ENCODE measurements at regions not wholly inside any gene's neighbourhood (a gene's known extent, or its start where the extent isn't known, plus 50 kb on each side); places are given as distances from the start of the nearest gene placed in this dataset.

GRCh38 chr14:49485290-49485689, 100.9 kb downstream of the RPS29 start:
- H3K36me3 Mint-ChIP-seq = no peaks in the 10 kb centered on the region
- ATAC-seq (replicated peaks) = no peak
- peaks cover 0 to 3% of the 10 kb centered on the region in 2 donors for H3K27me3 Mint-ChIP-seq
- no peak overlapping the region for H3K27ac Mint-ChIP-seq
- no peak overlapping the region for H3K4me3 Mint-ChIP-seq
- H3K4me1 Mint-ChIP-seq = peaks cover 4 to 11% of the 10 kb centered on the region in 2 donors
- H3K9me3 Mint-ChIP-seq = peaks cover 5 to 6% of the 10 kb centered on the region in 2 donors
- DNase-seq = no peak

GRCh38 chr14:49484180-49484579, 102.0 kb downstream of the RPS29 start:
- no peaks in the 10 kb centered on the region for H3K36me3 Mint-ChIP-seq
- H3K27ac Mint-ChIP-seq = no peak overlapping the region
- no peak for ATAC-seq (replicated peaks)
- peaks cover 0 to 3% of the 10 kb centered on the region in 2 donors for H3K27me3 Mint-ChIP-seq
- peaks cover 5 to 7% of the 10 kb centered on the region in 2 donors for H3K9me3 Mint-ChIP-seq
- peaks cover 4 to 11% of the 10 kb centered on the region in 2 donors for H3K4me1 Mint-ChIP-seq
- no peak overlapping the region for H3K4me3 Mint-ChIP-seq
- DNase-seq = no peak

GRCh38 chr14:49483268-49483667, 102.9 kb downstream of the RPS29 start:
- Mint-ChIP-seq H3K9me3 (peaks cover 5 to 7% of the 10 kb centered on the region in 2 donors), H3K27ac (no peak overlapping the region), H3K4me3 (peak overlapping the region in 1 of 2 donors; percentile 25), H3K36me3 (no peaks in the 10 kb centered on the region), H3K4me1 (peaks cover 4 to 11% of the 10 kb centered on the region in 2 donors), H3K27me3 (peaks cover 0 to 3% of the 10 kb centered on the region in 2 donors)
- DNase-seq = no peak
- ATAC-seq (replicated peaks) = peak; percentile 20 to 57

- Mint-ChIP-seq H3K36me3 (no peaks in the 10 kb centered on the region), H3K27me3 (peaks cover 0 to 3% of the 10 kb centered on the region in 2 donors), H3K4me3 (no peak overlapping the region), H3K4me1 (peaks cover 4 to 11% of the 10 kb centered on the region in 2 donors), H3K27ac (no peak overlapping the region), H3K9me3 (peaks cover 5 to 7% of the 10 kb centered on the region in 2 donors)
- ATAC-seq (replicated peaks) (no peak), DNase-seq (no peak)
Measured at GRCh38 chr14:49480979-49481498, 105.1 kb downstream of the RPS29 start.

GRCh38 chr14:49480053-49480760, 106.0 kb downstream of the RPS29 start:
- Mint-ChIP-seq H3K4me1 (peaks cover 4 to 11% of the 10 kb centered on the region in 2 donors), H3K27ac (no peak overlapping the region), H3K27me3 (peaks cover 0 to 3% of the 10 kb centered on the region in 2 donors), H3K36me3 (no peaks in the 10 kb centered on the region), H3K9me3 (peaks cover 5 to 7% of the 10 kb centered on the region in 2 donors), H3K4me3 (no peak overlapping the region)
- no peak for DNase-seq
- ATAC-seq (replicated peaks) = no peak

GRCh38 chr14:49479432-49479831, 106.7 kb downstream of the RPS29 start:
- DNase-seq (no peak), ATAC-seq (replicated peaks) (no peak)
- H3K27me3 Mint-ChIP-seq = no peaks in the 10 kb centered on the region
- H3K9me3 Mint-ChIP-seq = peaks cover 5 to 7% of the 10 kb centered on the region in 2 donors
- no peak overlapping the region for H3K4me3 Mint-ChIP-seq
- no peaks in the 10 kb centered on the region for H3K36me3 Mint-ChIP-seq
- no peak overlapping the region for H3K27ac Mint-ChIP-seq
- peaks cover 4 to 11% of the 10 kb centered on the region in 2 donors for H3K4me1 Mint-ChIP-seq

GRCh38 chr14:49478784-49479183, 107.4 kb downstream of the RPS29 start:
- peaks cover 4 to 11% of the 10 kb centered on the region in 2 donors for H3K4me1 Mint-ChIP-seq
- DNase-seq = no peak
- H3K27me3 Mint-ChIP-seq = no peaks in the 10 kb centered on the region
- H3K4me3 Mint-ChIP-seq = no peak overlapping the region
- H3K27ac Mint-ChIP-seq = no peak overlapping the region
- ATAC-seq (replicated peaks) = no peak
- peaks cover 5 to 7% of the 10 kb centered on the region in 2 donors for H3K9me3 Mint-ChIP-seq
- H3K36me3 Mint-ChIP-seq = no peaks in the 10 kb centered on the region

GRCh38 chr14:49467091-49467490, 119.1 kb downstream of the RPS29 start:
- Mint-ChIP-seq H3K27me3 (peaks cover 8 to 19% of the 10 kb centered on the region in 2 donors), H3K27ac (no peak overlapping the region), H3K4me1 (no peaks in the 10 kb centered on the region), H3K36me3 (no peaks in the 10 kb centered on the region), H3K4me3 (no peak overlapping the region), H3K9me3 (no peaks in the 10 kb centered on the region)
- DNase-seq (no peak), ATAC-seq (replicated peaks) (no peak)

- no peak overlapping the region for H3K4me3 Mint-ChIP-seq
- no peaks in the 10 kb centered on the region for H3K36me3 Mint-ChIP-seq
- no peaks in the 10 kb centered on the region for H3K4me1 Mint-ChIP-seq
- peaks cover 4 to 19% of the 10 kb centered on the region in 2 donors for H3K27me3 Mint-ChIP-seq
- DNase-seq (no peak), ATAC-seq (replicated peaks) (no peak)
- no peak overlapping the region for H3K27ac Mint-ChIP-seq
- H3K9me3 Mint-ChIP-seq = no peaks in the 10 kb centered on the region
Measured at GRCh38 chr14:49464885-49465284, 121.3 kb downstream of the RPS29 start.

- DNase-seq = no peak
- Mint-ChIP-seq H3K4me1 (no peaks in the 10 kb centered on the region), H3K9me3 (no peaks in the 10 kb centered on the region), H3K27ac (no peak overlapping the region), H3K4me3 (no peak overlapping the region), H3K36me3 (no peaks in the 10 kb centered on the region), H3K27me3 (peaks cover under 1 to 4% of the 10 kb centered on the region in 2 donors)
- ATAC-seq (replicated peaks) = no peak
Measured at GRCh38 chr14:49463146-49463545, 123.0 kb downstream of the RPS29 start.

GRCh38 chr14:49461529-49462401, 124.4 kb downstream of the RPS29 start:
- DNase-seq (peak; percentile 28), ATAC-seq (replicated peaks) (peak; percentile 94 to 99)
- no peaks in the 10 kb centered on the region for H3K9me3 Mint-ChIP-seq
- H3K36me3 Mint-ChIP-seq = no peaks in the 10 kb centered on the region
- H3K27me3 Mint-ChIP-seq = no peaks in the 10 kb centered on the region
- no peaks in the 10 kb centered on the region for H3K4me1 Mint-ChIP-seq
- no peak overlapping the region for H3K4me3 Mint-ChIP-seq
- H3K27ac Mint-ChIP-seq = no peak overlapping the region

- no peaks in the 10 kb centered on the region for H3K36me3 Mint-ChIP-seq
- H3K27ac Mint-ChIP-seq = no peak overlapping the region
- DNase-seq (no peak), ATAC-seq (replicated peaks) (no peak)
- H3K9me3 Mint-ChIP-seq = no peaks in the 10 kb centered on the region
- H3K4me3 Mint-ChIP-seq = no peak overlapping the region
- H3K27me3 Mint-ChIP-seq = no peaks in the 10 kb centered on the region
- no peaks in the 10 kb centered on the region for H3K4me1 Mint-ChIP-seq
Measured at GRCh38 chr14:49460662-49461061, 125.5 kb downstream of the RPS29 start.

GRCh38 chr14:49456589-49456988, 129.6 kb downstream of the RPS29 start:
- Mint-ChIP-seq H3K4me1 (no peaks in the 10 kb centered on the region), H3K36me3 (no peaks in the 10 kb centered on the region)

GRCh38 chr14:49451938-49452337, 134.2 kb downstream of the RPS29 start:
- no peak for DNase-seq

More at GRCh38 chr14:49456589-49456988, 129.6 kb downstream of the RPS29 start:
- no peak overlapping the region for H3K27ac Mint-ChIP-seq
- no peaks in the 10 kb centered on the region for H3K9me3 Mint-ChIP-seq
- DNase-seq (no peak), ATAC-seq (replicated peaks) (no peak)
- no peak overlapping the region for H3K4me3 Mint-ChIP-seq
- H3K27me3 Mint-ChIP-seq = peaks cover 9 to 12% of the 10 kb centered on the region in 2 donors

More at GRCh38 chr14:49451938-49452337, 134.2 kb downstream of the RPS29 start:
- H3K9me3 Mint-ChIP-seq = peaks cover 5 to 6% of the 10 kb centered on the region in 2 donors
- no peaks in the 10 kb centered on the region for H3K4me1 Mint-ChIP-seq
- no peak for ATAC-seq (replicated peaks)
- H3K36me3 Mint-ChIP-seq = peaks cover 0 to 5% of the 10 kb centered on the region in 2 donors
- H3K27me3 Mint-ChIP-seq = peaks cover 20 to 24% of the 10 kb centered on the region in 2 donors
- no peak overlapping the region for H3K27ac Mint-ChIP-seq
- no peak overlapping the region for H3K4me3 Mint-ChIP-seq

All from stimulated activated naive B cell treated with anti-CD40 and anti-IgM and Interleukin-4, amounts not matched to agents 10 μg/mL and 1 μg/mL and 100 μg/mL, for 72 hours (primary cell).